Vagina (tissue), 2 donors: ENCODE measurements at regions not wholly inside any gene's neighbourhood (a gene's known extent, or its start where the extent isn't known, plus 50 kb on each side); places are given as distances from the start of the nearest gene placed in this dataset.

Experiments
- CTCF ChIP-seq, 3 experiments: fragments of 450-650 bp in 2 of 3; fragments of 200-600 bp in 1 of 3; sonication (generic) in 1 of 3; IDR thresholded peaks; one replicate each; pipeline ENCODE4 v1.5.1; 2017 to 2019; ENCODE audit warnings: antibody characterized with exemption in 3 of 3, mild to moderate bottlenecking in 2 of 3, moderate library complexity in 2 of 3
- POLR2AphosphoS5 ChIP-seq, 2 donors: sonication (generic); formaldehyde crosslinking; IDR thresholded peaks; one replicate each; pipeline ENCODE4 v1.9.0; 2017; ENCODE audit warnings: antibody characterized with exemption in 2 of 2, mild to moderate bottlenecking in 2 of 2, low read depth in 1 of 2; ENCODE audit not compliant: insufficient read depth in 1 of 2

GRCh38 chr6:166775180-166775922 lies 148.3 kb upstream of the RPS6KA2 start:
- peak; percentile 64 to 68 (median 65) for TF ChIP-seq CTCF (IDR thresholded peaks at IDR 0.05)
- no peak for TF ChIP-seq POLR2AphosphoS5 (IDR thresholded peaks at IDR 0.05; ENCODE audit: insufficient read depth in 1 of 2, low read depth in 1 of 2)
